Sigmoid colon (tissue), 6 donors: ENCODE measurements at regions not wholly inside any gene's neighbourhood (a gene's known extent, or its start where the extent isn't known, plus 50 kb on each side); places are given as distances from the start of the nearest gene placed in this dataset.

Experiments used
- DNase-seq: peaks from one replicate; pipeline ENCODE4 v3.0.0-alpha.2; 2019
- H3K27ac ChIP-seq, 4 donors: fragments of 200-600 bp; sonication (generic); one replicate each; pipeline ENCODE4 v1.5.1; 2016 to 2019; ENCODE audit warnings: mild to moderate bottlenecking in 1 of 4
- H3K27me3 ChIP-seq, 3 donors: fragments of 200-600 bp; sonication (generic); one replicate each; pipeline ENCODE4 v1.5.1; 2019; ENCODE audit warnings: mild to moderate bottlenecking in 1 of 3
- H3K36me3 ChIP-seq, 4 donors: fragments of 200-600 bp; sonication (generic); one replicate each; pipeline ENCODE4 v1.5.1; 2016 to 2019
- H3K4me1 ChIP-seq, 4 donors: fragments of 200-600 bp; sonication (generic); one replicate each; pipeline ENCODE4 v1.5.1; 2017 to 2019
- H3K4me3 ChIP-seq, 4 donors: fragments of 200-600 bp; sonication (generic); one replicate each; pipeline ENCODE4 v1.5.1; 2017 to 2019; ENCODE audit warnings: mild to moderate bottlenecking in 2 of 4, moderate library complexity in 1 of 4
- H3K9me3 ChIP-seq, 4 donors: fragments of 200-600 bp in 3 of 4; sonication (generic) in 3 of 4; one replicate each; pipeline versions ENCODE4 v1.5.1 to v1.6.1; 2013 to 2019
- CTCF ChIP-seq, 4 experiments: fragments of 450-650 bp in 3 of 4; fragments of 200-600 bp in 1 of 4; IDR thresholded peaks; one replicate each; pipeline ENCODE4 v1.5.1; 2016 to 2019; ENCODE audit warnings: antibody characterized with exemption in 4 of 4, mild to moderate bottlenecking in 3 of 4, moderate library complexity in 2 of 4
- EP300 ChIP-seq, 4 donors: sonication (generic); formaldehyde crosslinking; IDR thresholded peaks; one replicate each; pipeline ENCODE4 v1.6.1; 2017; ENCODE audit warnings: antibody characterized with exemption in 4 of 4
- POLR2A ChIP-seq, 2 donors: fragments of 450-650 bp; IDR thresholded peaks; one replicate each; pipeline ENCODE4 v1.6.1; 2016; ENCODE audit warnings: antibody characterized with exemption in 2 of 2, mild to moderate bottlenecking in 2 of 2, moderate library complexity in 2 of 2
- POLR2AphosphoS5 ChIP-seq, 4 donors: sonication (generic); formaldehyde crosslinking; IDR thresholded peaks; one replicate each; pipeline ENCODE4 v1.6.1; 2017; ENCODE audit warnings: antibody characterized with exemption in 4 of 4
- WGBS, 2 donors: extraction: QIAGEN DNeasy Blood & Tissue Kit; methylation state at CpG; one replicate each; pipeline ENCODE4 v1.1.7; 2013; 5-methylcytosine and 5-hydroxymethylcytosine counted together
- intact Hi-C: fragments of 100-400 bp; cut with DNase I; formaldehyde crosslinking; loops from one replicate; pipeline ENCODE4 v1.15.1; 2023
- donor health status: healthy with polysubstance abuse.
- donor health status: healthy.

- Histone ChIP-seq H3K4me1 (no peaks in the 10 kb centered on the region), H3K9me3 (peaks cover 0 to 7% (median 0%) of the 10 kb centered on the region in 4 donors), H3K36me3 (no peaks in the 10 kb centered on the region), H3K27me3 (no peaks in the 10 kb centered on the region), H3K4me3 (no peak overlapping the region), H3K27ac (no peak overlapping the region)
- intact Hi-C loops: no loop called here
- no peak for TF ChIP-seq POLR2AphosphoS5 (IDR thresholded peaks at IDR 0.05)
- TF ChIP-seq CTCF (IDR thresholded peaks at IDR 0.05): no peak
- no peak for TF ChIP-seq POLR2A (IDR thresholded peaks at IDR 0.05)
- TF ChIP-seq EP300 (IDR thresholded peaks at IDR 0.05): no peak
- DNase-seq: no peak
- 69 to 71% methylated on average over 2 of the region's 2 CpGs for WGBS, 2 donors
Measured at GRCh38 chr4:45043911-45044310, 317.6 kb upstream of the GNPDA2 start.

- DNase-seq: no peak
- H3K27me3 ChIP-seq: no peaks in the 10 kb centered on the region
- 77% methylated on average over 2 of the region's 2 CpGs for WGBS, 2 donors
- no peaks in the 10 kb centered on the region for H3K36me3 ChIP-seq
- H3K27ac ChIP-seq: no peak overlapping the region
- H3K4me1 ChIP-seq: no peaks in the 10 kb centered on the region
- intact Hi-C loops: no loop called here
- no peak overlapping the region for H3K4me3 ChIP-seq
- H3K9me3 ChIP-seq: no peaks in the 10 kb centered on the region
- TF ChIP-seq POLR2A (IDR thresholded peaks at IDR 0.05) (no peak), CTCF (IDR thresholded peaks at IDR 0.05) (no peak), EP300 (IDR thresholded peaks at IDR 0.05) (no peak), POLR2AphosphoS5 (IDR thresholded peaks at IDR 0.05) (no peak)
Measured at GRCh38 chr4:45036677-45037076, 310.3 kb upstream of the GNPDA2 start.

- 54 to 56% methylated on average over 5 of the region's 5 CpGs for WGBS, 2 donors
- TF ChIP-seq EP300 (IDR thresholded peaks at IDR 0.05): no peak
- no peak for TF ChIP-seq POLR2AphosphoS5 (IDR thresholded peaks at IDR 0.05)
- TF ChIP-seq POLR2A (IDR thresholded peaks at IDR 0.05): no peak
- TF ChIP-seq CTCF (IDR thresholded peaks at IDR 0.05): no peak
- Histone ChIP-seq H3K4me3 (no peak overlapping the region), H3K27me3 (no peaks in the 10 kb centered on the region), H3K36me3 (no peaks in the 10 kb centered on the region), H3K27ac (no peak overlapping the region), H3K9me3 (no peaks in the 10 kb centered on the region), H3K4me1 (no peaks in the 10 kb centered on the region)
- DNase-seq: no peak
- intact Hi-C loops: no loop called here
Measured at GRCh38 chr4:45033676-45034419, 307.5 kb upstream of the GNPDA2 start.

- no peak for TF ChIP-seq CTCF (IDR thresholded peaks at IDR 0.05)
- TF ChIP-seq POLR2AphosphoS5 (IDR thresholded peaks at IDR 0.05): no peak
- TF ChIP-seq EP300 (IDR thresholded peaks at IDR 0.05): no peak
- no peak for TF ChIP-seq POLR2A (IDR thresholded peaks at IDR 0.05)
- Histone ChIP-seq H3K36me3 (no peaks in the 10 kb centered on the region), H3K4me3 (no peak overlapping the region), H3K4me1 (no peaks in the 10 kb centered on the region), H3K27me3 (no peaks in the 10 kb centered on the region), H3K27ac (no peak overlapping the region), H3K9me3 (no peaks in the 10 kb centered on the region)
- DNase-seq: no peak
- WGBS, 2 donors: 82 to 94% methylated on average over 1 of the region's 1 CpG
- intact Hi-C loops: no loop called here
Measured at GRCh38 chr4:45030059-45030458, 303.7 kb upstream of the GNPDA2 start.

- Histone ChIP-seq H3K4me3 (no peak overlapping the region), H3K4me1 (no peaks in the 10 kb centered on the region), H3K9me3 (no peaks in the 10 kb centered on the region), H3K36me3 (no peaks in the 10 kb centered on the region), H3K27ac (no peak overlapping the region), H3K27me3 (no peaks in the 10 kb centered on the region)
- no peak for DNase-seq
- TF ChIP-seq POLR2AphosphoS5 (IDR thresholded peaks at IDR 0.05) (no peak), CTCF (IDR thresholded peaks at IDR 0.05) (no peak), POLR2A (IDR thresholded peaks at IDR 0.05) (no peak), EP300 (IDR thresholded peaks at IDR 0.05) (no peak)
- WGBS, 2 donors: 61 to 62% methylated on average over 3 of the region's 3 CpGs
- intact Hi-C loops: no loop called here
Measured at GRCh38 chr4:45007508-45007907, 281.2 kb upstream of the GNPDA2 start.
